ENCODE measurements at regions not wholly inside any gene's neighbourhood (a gene's known extent, or its start where the extent isn't known, plus 50 kb on each side); places are given as distances from the start of the nearest gene placed in this dataset.

DNA sequence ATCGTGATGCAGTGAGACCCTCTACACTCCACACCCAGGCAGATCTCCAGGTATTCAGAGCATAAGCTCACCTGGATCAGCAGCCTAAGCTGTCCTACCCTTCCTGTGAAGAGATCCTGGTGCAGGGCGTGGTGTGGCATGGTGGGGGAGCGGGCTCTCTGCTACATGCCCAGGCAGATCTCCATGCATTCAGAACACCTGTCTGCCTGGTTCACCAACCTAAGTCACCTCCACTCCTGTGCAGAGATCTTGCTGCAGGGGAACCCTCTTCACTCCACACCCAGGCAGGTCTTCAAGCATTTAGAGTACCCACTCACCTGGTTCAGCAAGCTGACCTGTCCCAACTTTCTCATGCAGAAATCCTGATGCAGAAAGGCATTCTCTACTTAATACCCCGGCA, 394.4 kb upstream of the SEMA3A start:
- Histone ChIP-seq H3K4me1 (ENCODE audit: insufficient read depth) (no peaks in the 10 kb centered on the region), H3K36me3 (ENCODE audit: low read depth) (no peaks in the 10 kb centered on the region), H3K27ac (no peak overlapping the region), H3K9me3 (ENCODE audit: low read depth) (no peaks in the 10 kb centered on the region), H3K4me3 (no peak overlapping the region), H4K20me1 (ENCODE audit: insufficient read depth) (no peaks in the 10 kb centered on the region), H3K9me2 (ENCODE audit: insufficient read depth) (no peaks in the 10 kb centered on the region), H3K27me3 (replicated peaks; ENCODE audit: insufficient read depth) (no peaks in the 10 kb centered on the region), H3F3A (ENCODE audit: insufficient read depth) (no peaks in the 10 kb centered on the region), H2AFZ (no peak overlapping the region), H3K79me2 (ENCODE audit: insufficient read depth) (no peaks in the 10 kb centered on the region), H3K9ac (no peak overlapping the region), H3K4me2 (ENCODE audit: unreplicated experiment) (no peak overlapping the region)
- TF ChIP-seq EZH2 (IDR thresholded peaks at IDR 0.05; ENCODE audit: insufficient read depth, poor library complexity, severe bottlenecking) (no peak), EZH2phosphoT487 (IDR thresholded peaks at IDR 0.05; ENCODE audit: insufficient read depth, low read depth) (no peak)
- in situ Hi-C loops (cut with MboI) = no loop called here
- WGBS, 2 experiments (ENCODE audit: low coverage in 1 of 2, low lambda C conversion rate in 2 of 2, missing lambda C conversion rate in 2 of 2) = 87 to 90% methylated on average over 4 of the region's 4 CpGs
- DNase-seq = no peak

DNA sequence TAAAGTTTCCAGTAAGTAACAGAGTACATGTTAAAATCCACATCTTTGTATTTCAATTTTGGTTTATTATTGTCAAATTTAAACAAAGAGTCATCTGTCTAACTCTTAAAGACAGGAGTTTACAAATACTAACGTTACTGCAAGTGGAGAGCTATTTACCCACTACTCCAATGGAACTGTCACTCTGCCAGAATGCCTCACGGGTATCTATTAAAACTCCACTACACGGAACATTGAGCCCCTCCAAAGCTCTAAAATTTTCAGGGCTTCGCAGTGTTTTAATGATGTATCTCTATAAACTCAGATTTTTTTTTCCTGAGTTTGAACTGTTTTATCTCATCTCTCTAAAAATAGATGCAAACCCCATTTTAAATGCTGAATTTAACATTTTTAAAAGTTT, 388.7 kb upstream of the SEMA3A start:
- H3K4me2 ChIP-seq (ENCODE audit: unreplicated experiment) = no peak overlapping the region
- no peak for TF ChIP-seq EZH2 (IDR thresholded peaks at IDR 0.05; ENCODE audit: insufficient read depth, poor library complexity, severe bottlenecking)
- no peak for TF ChIP-seq EZH2phosphoT487 (IDR thresholded peaks at IDR 0.05; ENCODE audit: insufficient read depth, low read depth)
- H3K4me3 ChIP-seq = no peak overlapping the region
- H3K9me3 ChIP-seq (ENCODE audit: low read depth) = no peaks in the 10 kb centered on the region
- H3K79me2 ChIP-seq (ENCODE audit: insufficient read depth) = no peaks in the 10 kb centered on the region
- in situ Hi-C loops (cut with MboI) = no loop called here
- no peaks in the 10 kb centered on the region for H3K36me3 ChIP-seq (ENCODE audit: low read depth)
- H3K9me2 ChIP-seq (ENCODE audit: insufficient read depth) = no peaks in the 10 kb centered on the region
- no peaks in the 10 kb centered on the region for H4K20me1 ChIP-seq (ENCODE audit: insufficient read depth)
- H3K27me3 ChIP-seq (replicated peaks; ENCODE audit: insufficient read depth) = no peaks in the 10 kb centered on the region
- no peak for DNase-seq
- no peak overlapping the region for H2AFZ ChIP-seq
- WGBS, 2 experiments (ENCODE audit: low coverage in 1 of 2, low lambda C conversion rate in 2 of 2, missing lambda C conversion rate in 2 of 2) = 73 to 80% methylated on average over 4 of the region's 4 CpGs
- H3F3A ChIP-seq (ENCODE audit: insufficient read depth) = no peaks in the 10 kb centered on the region
- no peak overlapping the region for H3K9ac ChIP-seq
- no peak overlapping the region for H3K27ac ChIP-seq
- H3K4me1 ChIP-seq (ENCODE audit: insufficient read depth) = no peaks in the 10 kb centered on the region

DNA sequence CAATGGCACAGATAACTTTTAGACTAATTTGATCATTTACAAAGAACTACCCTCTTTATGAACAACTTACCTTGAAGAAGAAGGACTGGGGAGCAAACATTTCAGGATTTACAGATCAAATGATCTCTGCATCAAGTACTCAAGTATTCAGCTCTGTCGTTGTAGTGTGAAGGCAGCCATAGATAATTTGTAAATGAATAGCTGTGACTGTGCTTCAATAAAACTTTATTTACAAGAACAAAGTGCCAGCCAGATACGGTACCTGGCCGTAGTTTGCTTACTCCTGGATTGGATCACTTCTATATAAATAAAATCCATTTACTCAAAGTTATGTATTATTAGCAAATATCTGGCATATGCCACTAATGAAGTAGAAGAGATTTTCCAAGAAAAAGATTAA, 388.2 kb upstream of the SEMA3A start:
- Histone ChIP-seq H3K4me3 (no peak overlapping the region), H3K9ac (no peak overlapping the region), H2AFZ (no peak overlapping the region), H3K9me2 (ENCODE audit: insufficient read depth) (no peaks in the 10 kb centered on the region), H3K4me2 (ENCODE audit: unreplicated experiment) (no peak overlapping the region), H3K36me3 (ENCODE audit: low read depth) (no peaks in the 10 kb centered on the region), H3K27me3 (replicated peaks; ENCODE audit: insufficient read depth) (no peaks in the 10 kb centered on the region), H3K27ac (no peak overlapping the region), H4K20me1 (ENCODE audit: insufficient read depth) (no peaks in the 10 kb centered on the region), H3K79me2 (ENCODE audit: insufficient read depth) (no peaks in the 10 kb centered on the region), H3F3A (ENCODE audit: insufficient read depth) (no peaks in the 10 kb centered on the region), H3K4me1 (ENCODE audit: insufficient read depth) (no peaks in the 10 kb centered on the region), H3K9me3 (ENCODE audit: low read depth) (no peaks in the 10 kb centered on the region)
- no peak for TF ChIP-seq EZH2phosphoT487 (IDR thresholded peaks at IDR 0.05; ENCODE audit: insufficient read depth, low read depth)
- TF ChIP-seq EZH2 (IDR thresholded peaks at IDR 0.05; ENCODE audit: insufficient read depth, poor library complexity, severe bottlenecking) = no peak
- no peak for DNase-seq
- in situ Hi-C loops (cut with MboI) = no loop called here
- WGBS, 2 experiments (ENCODE audit: low coverage in 1 of 2, low lambda C conversion rate in 2 of 2, missing lambda C conversion rate in 2 of 2) = 67 to 69% methylated on average over 3 of the region's 3 CpGs

DNA sequence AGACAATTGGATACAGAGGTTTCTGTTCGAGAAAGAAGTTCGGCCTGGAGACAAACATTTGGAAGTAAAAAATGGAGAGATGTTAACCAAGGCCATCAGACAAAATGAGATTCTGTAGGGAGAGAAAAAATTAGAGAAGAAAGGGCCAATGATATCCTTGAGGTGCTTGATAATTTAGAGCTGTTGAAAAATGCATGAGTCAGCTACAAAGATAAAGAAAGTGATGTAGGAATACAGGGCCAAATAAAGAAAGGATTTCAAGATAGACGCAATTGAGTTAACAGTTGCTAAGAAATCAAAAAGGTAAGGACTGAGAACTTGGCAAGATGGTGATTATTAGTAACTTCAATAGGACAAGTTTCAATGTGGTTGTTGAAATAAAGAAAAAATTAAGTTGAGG, 384.2 kb upstream of the SEMA3A start:
- H3K79me2 ChIP-seq (ENCODE audit: insufficient read depth) = no peaks in the 10 kb centered on the region
- no peak overlapping the region for H2AFZ ChIP-seq
- in situ Hi-C loops (cut with MboI) = no loop called here
- H4K20me1 ChIP-seq (ENCODE audit: insufficient read depth) = no peaks in the 10 kb centered on the region
- TF ChIP-seq EZH2 (IDR thresholded peaks at IDR 0.05; ENCODE audit: insufficient read depth, poor library complexity, severe bottlenecking) = no peak
- TF ChIP-seq EZH2phosphoT487 (IDR thresholded peaks at IDR 0.05; ENCODE audit: insufficient read depth, low read depth) = no peak
- H3K4me3 ChIP-seq = no peak overlapping the region
- no peaks in the 10 kb centered on the region for H3F3A ChIP-seq (ENCODE audit: insufficient read depth)
- WGBS, 2 experiments (ENCODE audit: low coverage in 1 of 2, low lambda C conversion rate in 2 of 2, missing lambda C conversion rate in 2 of 2) = 84 to 93% methylated on average over 3 of the region's 3 CpGs
- no peak overlapping the region for H3K27ac ChIP-seq
- H3K9ac ChIP-seq = no peak overlapping the region
- DNase-seq = no peak
- no peak overlapping the region for H3K4me2 ChIP-seq (ENCODE audit: unreplicated experiment)
- no peaks in the 10 kb centered on the region for H3K27me3 ChIP-seq (replicated peaks; ENCODE audit: insufficient read depth)
- H3K9me3 ChIP-seq (ENCODE audit: low read depth) = no peaks in the 10 kb centered on the region
- no peaks in the 10 kb centered on the region for H3K4me1 ChIP-seq (ENCODE audit: insufficient read depth)
- H3K9me2 ChIP-seq (ENCODE audit: insufficient read depth) = no peaks in the 10 kb centered on the region
- no peaks in the 10 kb centered on the region for H3K36me3 ChIP-seq (ENCODE audit: low read depth)

DNA sequence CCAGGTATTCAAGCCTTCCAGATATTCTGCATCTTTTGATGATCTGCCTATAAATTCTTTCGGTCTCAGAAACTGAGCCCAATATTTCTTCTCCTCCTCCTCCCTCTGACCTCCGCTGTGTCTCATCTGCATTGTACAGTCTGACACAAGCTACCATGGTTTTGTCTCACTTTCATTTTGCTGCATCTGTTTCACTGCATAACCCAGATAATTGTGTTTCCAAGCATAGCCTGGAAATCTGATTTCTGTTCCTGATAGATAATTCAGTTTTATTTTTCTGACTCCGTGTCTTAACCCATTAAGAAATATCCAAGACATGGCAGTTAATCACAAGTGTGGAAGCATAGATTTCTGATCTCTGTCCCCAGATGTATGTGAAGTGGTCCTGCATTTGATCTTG, 374.2 kb upstream of the SEMA3A start:
- in situ Hi-C loops (cut with MboI) = no loop called here
- no peak overlapping the region for H3K27ac ChIP-seq
- peak overlapping the region; percentile 67 for H2AFZ ChIP-seq
- H3K4me2 ChIP-seq (ENCODE audit: unreplicated experiment) = peak overlapping the region; percentile 19
- no peaks in the 10 kb centered on the region for H3K9me2 ChIP-seq (ENCODE audit: insufficient read depth)
- DNase-seq = peak; percentile 9
- peak overlapping the region; percentile 17; the same call in 1 of the 2 replicates for H3K4me3 ChIP-seq
- H3K4me1 ChIP-seq (ENCODE audit: insufficient read depth) = no peaks in the 10 kb centered on the region
- H3K36me3 ChIP-seq (ENCODE audit: low read depth) = no peaks in the 10 kb centered on the region
- no peaks in the 10 kb centered on the region for H3K27me3 ChIP-seq (replicated peaks; ENCODE audit: insufficient read depth)
- H3F3A ChIP-seq (ENCODE audit: insufficient read depth) = no peaks in the 10 kb centered on the region
- H4K20me1 ChIP-seq (ENCODE audit: insufficient read depth) = no peaks in the 10 kb centered on the region
- no peaks in the 10 kb centered on the region for H3K9me3 ChIP-seq (ENCODE audit: low read depth)
- 27 to 31% methylated on average over 3 of the region's 3 CpGs for WGBS, 2 experiments (ENCODE audit: low coverage in 1 of 2, low lambda C conversion rate in 2 of 2, missing lambda C conversion rate in 2 of 2)
- no peak overlapping the region for H3K9ac ChIP-seq
- no peak for TF ChIP-seq EZH2 (IDR thresholded peaks at IDR 0.05; ENCODE audit: insufficient read depth, poor library complexity, severe bottlenecking)
- no peak for TF ChIP-seq EZH2phosphoT487 (IDR thresholded peaks at IDR 0.05; ENCODE audit: insufficient read depth, low read depth)
- H3K79me2 ChIP-seq (ENCODE audit: insufficient read depth) = no peaks in the 10 kb centered on the region

Data from GM23248 (cell line).